SK-N-SH (cell line): ENCODE measurements at regions not wholly inside any gene's neighbourhood (a gene's known extent, or its start where the extent isn't known, plus 50 kb on each side); places are given as distances from the start of the nearest gene placed in this dataset.

Experiments used
- CTCF ChIP-seq: fragments of 200-600 bp; sonication (generic); IDR thresholded peaks from 2 replicates; pipeline ENCODE4 v1.6.1; 2017; ENCODE audit warnings: antibody characterized with exemption, mild to moderate bottlenecking, moderate library complexity
- EP300 ChIP-seq, 2 experiments: IDR thresholded peaks; 2 replicates each; pipeline versions ENCODE4 v1.4.0 to v1.6.1; 2012; ENCODE audit warnings: borderline replicate concordance in 1 of 2, low read depth in 1 of 2, low read length in 1 of 2
- JUND ChIP-seq: IDR thresholded peaks from 2 replicates; pipeline ENCODE4 v1.4.0; 2012
- MXI1 ChIP-seq: IDR thresholded peaks from 2 replicates; pipeline ENCODE4 v1.6.1; 2012; ENCODE audit warnings: mild to moderate bottlenecking, low read depth, low read length, improper control_type of control experiment
- POLR2AphosphoS5 ChIP-seq: IDR thresholded peaks from 2 replicates; pipeline ENCODE4 v1.6.1; 2012; ENCODE audit warnings: low read depth, low read length
- RAD21 ChIP-seq: IDR thresholded peaks from 2 replicates; pipeline ENCODE4 v1.6.1; 2012; ENCODE audit warnings: mild to moderate bottlenecking, low read length
- SIN3A ChIP-seq: IDR thresholded peaks from 2 replicates; pipeline ENCODE4 v1.6.1; 2012; ENCODE audit warnings: low read depth, mild to moderate bottlenecking, low read length, moderate library complexity, borderline replicate concordance
- SMC3 ChIP-seq: IDR thresholded peaks from 2 replicates; pipeline ENCODE4 v1.6.1; 2012; ENCODE audit warnings: low read depth, low read length, improper control_type of control experiment
- TCF12 ChIP-seq: IDR thresholded peaks from 2 replicates; pipeline ENCODE4 v1.4.0; 2012
- YY1 ChIP-seq: IDR thresholded peaks from 2 replicates; pipeline ENCODE4 v1.4.0; 2012; ENCODE audit warnings: low read depth, mild to moderate bottlenecking
- TF ChIP-seq, protein P1 (sequence below): IDR thresholded peaks from 2 replicates; pipeline ENCODE4 v1.6.1; 2012; ENCODE audit warnings: mild to moderate bottlenecking, low read depth, low read length, moderate library complexity

DNA sequence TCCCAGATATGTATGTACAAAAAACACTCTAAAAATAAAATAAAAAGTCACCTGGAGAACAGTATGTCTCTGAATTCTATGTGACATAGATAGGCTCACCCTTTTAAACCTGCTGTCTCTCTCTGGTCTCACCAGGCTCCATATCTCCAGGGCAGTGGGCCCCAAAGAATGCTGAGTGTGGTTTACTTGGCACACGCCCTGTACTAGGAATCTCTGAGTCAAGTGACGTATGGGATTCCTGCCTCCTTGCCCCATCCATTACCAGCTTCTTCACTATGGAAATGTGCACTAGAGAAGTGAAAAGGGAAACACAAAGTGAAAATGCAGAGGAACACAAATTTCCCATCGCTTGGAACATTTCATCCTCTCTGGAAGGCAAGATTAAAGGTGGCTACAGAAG lies 722.2 kb upstream of the TENM4 start:
- TF ChIP-seq TCF12 (no peak), CTCF (no peak), EP300 (IDR thresholded peaks at IDR 0.05; ENCODE audit: borderline replicate concordance in 1 of 2, low read depth in 1 of 2, low read length in 1 of 2) (no peak), SMC3 (no peak), SIN3A (no peak), YY1 (no peak), MXI1 (no peak), RAD21 (no peak), POLR2AphosphoS5 (no peak), JUND (no peak)
- TF ChIP-seq, protein P1, sequence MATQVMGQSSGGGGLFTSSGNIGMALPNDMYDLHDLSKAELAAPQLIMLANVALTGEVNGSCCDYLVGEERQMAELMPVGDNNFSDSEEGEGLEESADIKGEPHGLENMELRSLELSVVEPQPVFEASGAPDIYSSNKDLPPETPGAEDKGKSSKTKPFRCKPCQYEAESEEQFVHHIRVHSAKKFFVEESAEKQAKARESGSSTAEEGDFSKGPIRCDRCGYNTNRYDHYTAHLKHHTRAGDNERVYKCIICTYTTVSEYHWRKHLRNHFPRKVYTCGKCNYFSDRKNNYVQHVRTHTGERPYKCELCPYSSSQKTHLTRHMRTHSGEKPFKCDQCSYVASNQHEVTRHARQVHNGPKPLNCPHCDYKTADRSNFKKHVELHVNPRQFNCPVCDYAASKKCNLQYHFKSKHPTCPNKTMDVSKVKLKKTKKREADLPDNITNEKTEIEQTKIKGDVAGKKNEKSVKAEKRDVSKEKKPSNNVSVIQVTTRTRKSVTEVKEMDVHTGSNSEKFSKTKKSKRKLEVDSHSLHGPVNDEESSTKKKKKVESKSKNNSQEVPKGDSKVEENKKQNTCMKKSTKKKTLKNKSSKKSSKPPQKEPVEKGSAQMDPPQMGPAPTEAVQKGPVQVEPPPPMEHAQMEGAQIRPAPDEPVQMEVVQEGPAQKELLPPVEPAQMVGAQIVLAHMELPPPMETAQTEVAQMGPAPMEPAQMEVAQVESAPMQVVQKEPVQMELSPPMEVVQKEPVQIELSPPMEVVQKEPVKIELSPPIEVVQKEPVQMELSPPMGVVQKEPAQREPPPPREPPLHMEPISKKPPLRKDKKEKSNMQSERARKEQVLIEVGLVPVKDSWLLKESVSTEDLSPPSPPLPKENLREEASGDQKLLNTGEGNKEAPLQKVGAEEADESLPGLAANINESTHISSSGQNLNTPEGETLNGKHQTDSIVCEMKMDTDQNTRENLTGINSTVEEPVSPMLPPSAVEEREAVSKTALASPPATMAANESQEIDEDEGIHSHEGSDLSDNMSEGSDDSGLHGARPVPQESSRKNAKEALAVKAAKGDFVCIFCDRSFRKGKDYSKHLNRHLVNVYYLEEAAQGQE = no peak
